Panc1 (cell line): ENCODE measurements at regions not wholly inside any gene's neighbourhood (a gene's known extent, or its start where the extent isn't known, plus 50 kb on each side); places are given as distances from the start of the nearest gene placed in this dataset.

Source experiments
- CTCF ChIP-seq: fragments of 450-650 bp; IDR thresholded peaks from 2 replicates; pipeline ENCODE4 v1.5.1; 2017; ENCODE audit warnings: mild to moderate bottlenecking
- POLR2AphosphoS5 ChIP-seq: IDR thresholded peaks from 2 replicates; pipeline ENCODE4 v1.6.1; 2012; ENCODE audit warnings: mild to moderate bottlenecking, low read depth, low read length, moderate library complexity
- REST ChIP-seq, 2 experiments: IDR thresholded peaks; 2 replicates each; pipeline ENCODE4 v1.6.1; 2011 to 2012; ENCODE audit warnings: low read depth in 2 of 2, control low read depth in 1 of 2, low read length in 1 of 2, mild to moderate bottlenecking in 1 of 2, moderate library complexity in 1 of 2; ENCODE audit not compliant: insufficient read depth in 1 of 2

- no peak for TF ChIP-seq POLR2AphosphoS5
- no peak for TF ChIP-seq CTCF
- TF ChIP-seq REST (IDR thresholded peaks at IDR 0.05; ENCODE audit: insufficient read depth in 1 of 2, low read depth in 2 of 2, low read length in 1 of 2), result no peak
Measured at GRCh38 chr5:30592833-30593232, 600.7 kb upstream of the CDH6 start.
